ENCODE measurements at regions not wholly inside any gene's neighbourhood (a gene's known extent, or its start where the extent isn't known, plus 50 kb on each side); places are given as distances from the start of the nearest gene placed in this dataset.

GRCh38 chr14:65351493-65352194 is 60.9 kb upstream of the FUT8 start:
- DNase-seq (ENCODE audit: low read depth in 2 of 2): no peak

GRCh38 chr14:65352964-65353530 is 59.5 kb upstream of the FUT8 start:
- DNase-seq (ENCODE audit: low read depth in 2 of 2): peak in 1 of 2 donors; percentile 5

DNA sequence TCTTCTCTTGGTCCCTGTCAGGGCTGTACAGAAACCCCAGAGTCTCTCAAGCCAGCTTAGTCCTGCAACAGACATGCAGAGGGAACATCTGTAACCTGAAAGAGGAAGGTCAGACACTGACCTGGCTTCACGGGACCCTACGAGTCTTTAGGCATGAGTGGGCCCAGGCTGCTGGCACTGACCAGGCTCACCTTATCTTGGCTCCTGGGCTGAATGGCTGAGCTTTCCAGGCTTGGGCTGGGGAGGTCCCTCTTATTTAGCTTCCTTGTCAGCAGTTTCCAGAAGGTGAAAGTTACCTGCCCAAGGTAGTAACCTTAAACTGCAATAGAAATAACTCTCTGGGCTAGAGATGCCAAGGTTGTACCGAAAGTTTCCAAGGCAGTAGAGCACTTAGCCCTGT is 58.4 kb upstream of the FUT8 start:
- DNase-seq (ENCODE audit: low read depth in 2 of 2): no peak

GRCh38 chr14:65354715-65355114 is 57.8 kb upstream of the FUT8 start:
- no peak for DNase-seq (ENCODE audit: low read depth in 2 of 2)

DNA sequence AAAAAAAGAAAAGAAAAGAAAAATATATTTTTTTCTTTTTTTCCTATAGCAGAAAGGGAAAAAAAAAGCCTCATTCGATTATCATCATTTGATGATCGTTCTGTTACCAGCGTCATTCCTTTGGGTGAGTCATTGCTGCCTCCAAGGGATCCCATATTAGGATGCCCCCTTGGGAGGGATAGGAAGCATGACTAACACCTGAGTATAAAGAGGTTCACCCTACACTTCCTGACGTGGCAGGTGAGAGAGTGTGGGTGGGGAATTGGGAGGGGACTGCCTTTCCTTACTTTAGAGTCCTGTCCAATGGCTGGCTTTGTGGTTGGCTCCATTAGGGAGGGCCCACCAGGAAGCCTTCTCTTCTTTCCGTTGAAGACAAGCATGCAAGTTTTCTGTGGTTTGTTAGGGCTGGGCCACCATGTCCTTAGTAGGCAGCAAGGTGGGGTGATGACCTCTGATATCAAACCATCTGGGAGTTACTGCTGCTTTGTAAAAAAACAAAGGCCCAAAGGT is 56.1 kb upstream of the FUT8 start:
- DNase-seq (ENCODE audit: low read depth in 2 of 2): peak in 1 of 2 donors; percentile 59

DNA sequence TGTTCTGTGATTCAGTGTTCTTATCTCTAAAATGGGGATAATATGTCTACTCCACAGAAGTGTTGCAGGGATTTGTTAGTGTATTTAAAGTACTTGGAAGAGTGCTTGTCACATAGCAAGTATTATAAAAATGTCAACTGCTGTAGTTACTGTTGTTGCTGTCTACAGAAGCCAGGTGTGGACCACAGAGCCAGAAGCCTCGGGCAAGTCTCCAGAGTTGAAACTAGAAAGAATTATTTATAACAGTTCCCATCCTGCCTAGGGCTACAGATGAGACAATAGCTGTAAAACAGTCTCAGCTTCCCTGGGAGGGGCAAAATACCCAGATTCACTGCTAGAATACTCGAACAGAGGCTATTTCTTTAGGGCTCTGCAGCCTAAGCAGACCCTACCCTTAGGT is 55.4 kb upstream of the FUT8 start:
- no peak for DNase-seq (ENCODE audit: low read depth in 2 of 2)

GRCh38 chr14:65357689-65358088 is 54.8 kb upstream of the FUT8 start:
- no peak for DNase-seq (ENCODE audit: low read depth in 2 of 2)

DNA sequence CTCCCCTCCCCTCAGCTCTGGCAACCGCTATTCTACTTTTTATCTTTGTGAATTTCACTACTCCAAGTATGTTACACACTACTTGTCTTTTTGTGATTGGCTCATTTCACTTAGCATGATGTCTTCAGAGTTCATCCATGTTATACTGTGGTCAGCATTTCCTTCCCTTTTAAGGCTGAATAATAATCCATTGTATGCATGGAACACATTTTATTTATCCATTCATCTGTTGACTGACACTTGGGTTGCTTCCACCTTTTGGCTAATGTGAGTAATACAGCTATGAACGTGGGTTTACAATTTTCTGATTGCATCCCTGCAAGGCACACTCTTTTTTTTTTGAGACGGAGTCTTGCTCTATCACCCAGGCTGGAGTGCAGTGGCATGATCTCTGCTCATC is 53.0 kb upstream of the FUT8 start:
- DNase-seq (ENCODE audit: low read depth in 2 of 2): peak in 1 of 2 donors; percentile 63

DNA sequence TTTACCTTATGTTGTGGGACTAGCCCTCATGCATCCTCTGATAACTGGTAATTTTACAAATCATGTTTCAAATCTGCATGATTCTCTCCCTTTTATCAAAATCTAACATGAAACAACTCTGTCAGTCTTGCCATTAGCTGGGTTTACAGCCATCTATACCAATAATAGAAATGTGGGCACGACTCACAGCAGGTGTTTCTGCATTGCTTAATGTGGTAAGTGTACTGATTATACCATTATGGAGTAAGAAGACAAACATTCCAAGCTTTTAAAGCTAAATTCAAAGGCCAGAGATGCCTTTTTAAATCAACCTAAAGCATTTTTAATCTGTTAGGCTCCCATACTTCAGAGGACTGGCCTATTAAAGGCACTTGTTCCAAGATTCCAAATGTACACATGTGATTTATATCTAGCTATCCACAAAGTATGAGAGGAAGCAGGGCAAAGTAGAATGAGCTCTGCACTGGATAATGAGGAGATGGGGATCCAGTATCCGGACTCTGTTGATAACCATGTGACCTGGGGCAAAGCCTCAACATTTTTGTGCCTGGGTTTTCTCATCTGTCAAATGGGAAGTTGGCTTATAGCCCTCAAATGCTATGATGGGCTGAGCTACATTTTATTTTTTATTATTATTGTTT is 52.3 kb upstream of the FUT8 start:
- DNase-seq (ENCODE audit: low read depth in 2 of 2): no peak

- DNase-seq (ENCODE audit: low read depth in 2 of 2): no peak
Observed at GRCh38 chr14:65361920-65362319, 50.6 kb upstream of the FUT8 start.
